ENCODE measurements at regions not wholly inside any gene's neighbourhood (a gene's known extent, or its start where the extent isn't known, plus 50 kb on each side); places are given as distances from the start of the nearest gene placed in this dataset.
"Not testable (repeated sequence)": the region's sequence is repeated elsewhere in the genome, so short reads cannot be mapped to it uniquely, and the experiment has no call there.

- no peak for DNase-seq
- H3K27ac Mint-ChIP-seq = no peak overlapping the region
- H3K4me3 Mint-ChIP-seq = no peak overlapping the region
- no peaks in the 10 kb centered on the region for H3K9me3 Mint-ChIP-seq
- H3K27me3 Mint-ChIP-seq = peaks cover 8% of the 10 kb centered on the region
- no peaks in the 10 kb centered on the region for H3K36me3 Mint-ChIP-seq
- H3K4me1 Mint-ChIP-seq = no peaks in the 10 kb centered on the region
These were observed 401.5 kb downstream of the RPS6KC1 start for GRCh38 chr1:213452501-213452900.

- Mint-ChIP-seq H3K27me3 (peaks cover 8% of the 10 kb centered on the region), H3K9me3 (peaks cover 6% of the 10 kb centered on the region), H3K4me3 (no peak overlapping the region), H3K27ac (no peak overlapping the region), H3K36me3 (no peaks in the 10 kb centered on the region), H3K4me1 (no peaks in the 10 kb centered on the region)
- no peak for DNase-seq
These were observed 406.1 kb downstream of the RPS6KC1 start for GRCh38 chr1:213457186-213457585.

- Mint-ChIP-seq H3K4me1 (no peaks in the 10 kb centered on the region), H3K36me3 (no peaks in the 10 kb centered on the region), H3K27ac (no peak overlapping the region), H3K4me3 (no peak overlapping the region), H3K9me3 (peaks cover 6% of the 10 kb centered on the region), H3K27me3 (peaks cover 8% of the 10 kb centered on the region)
- DNase-seq = no peak
These were observed 406.7 kb downstream of the RPS6KC1 start for GRCh38 chr1:213457733-213458132.

GRCh38 chr1:213462374-213462773 is 411.3 kb downstream of the RPS6KC1 start:
- not testable (repeated sequence) for H3K36me3 Mint-ChIP-seq, H3K9me3 Mint-ChIP-seq

GRCh38 chr1:213464786-213465460 is 413.9 kb downstream of the RPS6KC1 start:
- no peak for DNase-seq
- peaks cover 3% of the 10 kb centered on the region for H3K9me3 Mint-ChIP-seq
- no peak overlapping the region for H3K27ac Mint-ChIP-seq
- H3K36me3 Mint-ChIP-seq = no peaks in the 10 kb centered on the region
- H3K4me1 Mint-ChIP-seq = no peaks in the 10 kb centered on the region
- peaks cover 9% of the 10 kb centered on the region for H3K27me3 Mint-ChIP-seq
- H3K4me3 Mint-ChIP-seq = no peak overlapping the region

More at GRCh38 chr1:213462374-213462773, 411.3 kb downstream of the RPS6KC1 start:
- H3K4me3 Mint-ChIP-seq, H3K27ac Mint-ChIP-seq, H3K27me3 Mint-ChIP-seq, H3K4me1 Mint-ChIP-seq, DNase-seq: not testable (repeated sequence)

GRCh38 chr1:213466541-213466940 is 415.5 kb downstream of the RPS6KC1 start:
- no peak overlapping the region for H3K4me3 Mint-ChIP-seq
- H3K27me3 Mint-ChIP-seq = peaks cover 12% of the 10 kb centered on the region
- H3K36me3 Mint-ChIP-seq = no peaks in the 10 kb centered on the region
- no peaks in the 10 kb centered on the region for H3K4me1 Mint-ChIP-seq
- DNase-seq = no peak
- no peak overlapping the region for H3K27ac Mint-ChIP-seq
- H3K9me3 Mint-ChIP-seq = no peaks in the 10 kb centered on the region

GRCh38 chr1:213474054-213474453 is 423.0 kb downstream of the RPS6KC1 start:
- Mint-ChIP-seq H3K4me1 (no peaks in the 10 kb centered on the region), H3K4me3 (no peak overlapping the region), H3K36me3 (no peaks in the 10 kb centered on the region), H3K9me3 (no peaks in the 10 kb centered on the region), H3K27me3 (peaks cover 5% of the 10 kb centered on the region), H3K27ac (no peak overlapping the region)
- no peak for DNase-seq

- no peaks in the 10 kb centered on the region for H3K36me3 Mint-ChIP-seq
- H3K27me3 Mint-ChIP-seq = peaks cover 21% of the 10 kb centered on the region
- H3K9me3 Mint-ChIP-seq = no peaks in the 10 kb centered on the region
- no peak overlapping the region for H3K27ac Mint-ChIP-seq
- H3K4me3 Mint-ChIP-seq = no peak overlapping the region
- H3K4me1 Mint-ChIP-seq = peaks cover 5% of the 10 kb centered on the region
- DNase-seq = no peak
These were observed 430.4 kb downstream of the RPS6KC1 start for GRCh38 chr1:213481395-213481794.

- peaks cover 5% of the 10 kb centered on the region for H3K4me1 Mint-ChIP-seq
- H3K27ac Mint-ChIP-seq = no peak overlapping the region
- no peaks in the 10 kb centered on the region for H3K9me3 Mint-ChIP-seq
- DNase-seq = no peak
- no peak overlapping the region for H3K4me3 Mint-ChIP-seq
- H3K27me3 Mint-ChIP-seq = peaks cover 25% of the 10 kb centered on the region
- H3K36me3 Mint-ChIP-seq = no peaks in the 10 kb centered on the region
These were observed 433.3 kb downstream of the RPS6KC1 start for GRCh38 chr1:213484333-213484732.

GRCh38 chr1:213484758-213485157 is 433.7 kb downstream of the RPS6KC1 start:
- H3K27me3 Mint-ChIP-seq = peaks cover 29% of the 10 kb centered on the region

GRCh38 chr1:213486488-213486887 is 435.4 kb downstream of the RPS6KC1 start:
- Mint-ChIP-seq H3K27ac (no peak overlapping the region), H3K27me3 (peaks cover 25% of the 10 kb centered on the region)
- DNase-seq = no peak

More at GRCh38 chr1:213484758-213485157, 433.7 kb downstream of the RPS6KC1 start:
- Mint-ChIP-seq H3K9me3 (no peaks in the 10 kb centered on the region), H3K4me3 (no peak overlapping the region), H3K27ac (no peak overlapping the region), H3K36me3 (no peaks in the 10 kb centered on the region), H3K4me1 (peaks cover 5% of the 10 kb centered on the region)
- DNase-seq = no peak

GRCh38 chr1:213491468-213491867 is 440.4 kb downstream of the RPS6KC1 start:
- Mint-ChIP-seq H3K27me3 (peaks cover 15% of the 10 kb centered on the region), H3K4me1 (no peaks in the 10 kb centered on the region), H3K36me3 (no peaks in the 10 kb centered on the region), H3K9me3 (no peaks in the 10 kb centered on the region), H3K27ac (no peak overlapping the region), H3K4me3 (no peak overlapping the region)
- DNase-seq = no peak

More at GRCh38 chr1:213486488-213486887, 435.4 kb downstream of the RPS6KC1 start:
- no peaks in the 10 kb centered on the region for H3K36me3 Mint-ChIP-seq
- H3K4me3 Mint-ChIP-seq = no peak overlapping the region
- no peaks in the 10 kb centered on the region for H3K9me3 Mint-ChIP-seq
- peaks cover 5% of the 10 kb centered on the region for H3K4me1 Mint-ChIP-seq

GRCh38 chr1:213492161-213493041 is 441.4 kb downstream of the RPS6KC1 start:
- no peak for DNase-seq
- no peaks in the 10 kb centered on the region for H3K4me1 Mint-ChIP-seq
- no peak overlapping the region for H3K4me3 Mint-ChIP-seq
- H3K27me3 Mint-ChIP-seq = peaks cover 15% of the 10 kb centered on the region
- H3K9me3 Mint-ChIP-seq = no peaks in the 10 kb centered on the region
- H3K36me3 Mint-ChIP-seq = no peaks in the 10 kb centered on the region
- H3K27ac Mint-ChIP-seq = no peak overlapping the region

GRCh38 chr1:213499444-213499843 is 448.4 kb downstream of the RPS6KC1 start:
- no peak overlapping the region for H3K27ac Mint-ChIP-seq

GRCh38 chr1:213507472-213508223 is 456.6 kb downstream of the RPS6KC1 start:
- Mint-ChIP-seq H3K4me1 (no peaks in the 10 kb centered on the region), H3K27me3 (peaks cover 10% of the 10 kb centered on the region), H3K27ac (no peak overlapping the region), H3K36me3 (no peaks in the 10 kb centered on the region), H3K4me3 (no peak overlapping the region), H3K9me3 (peaks cover 5% of the 10 kb centered on the region)
- no peak for DNase-seq

More at GRCh38 chr1:213499444-213499843, 448.4 kb downstream of the RPS6KC1 start:
- Mint-ChIP-seq H3K9me3 (peaks cover 5% of the 10 kb centered on the region), H3K27me3 (peaks cover 4% of the 10 kb centered on the region), H3K4me1 (no peaks in the 10 kb centered on the region), H3K36me3 (no peaks in the 10 kb centered on the region), H3K4me3 (no peak overlapping the region)
- no peak for DNase-seq

All from activated naive CD8-positive, alpha-beta T cell treated with anti-CD3 and anti-CD28 coated beads for 36 hours (primary cell).